ENCODE measurements at regions not wholly inside any gene's neighbourhood (a gene's known extent, or its start where the extent isn't known, plus 50 kb on each side); places are given as distances from the start of the nearest gene placed in this dataset.

DNA sequence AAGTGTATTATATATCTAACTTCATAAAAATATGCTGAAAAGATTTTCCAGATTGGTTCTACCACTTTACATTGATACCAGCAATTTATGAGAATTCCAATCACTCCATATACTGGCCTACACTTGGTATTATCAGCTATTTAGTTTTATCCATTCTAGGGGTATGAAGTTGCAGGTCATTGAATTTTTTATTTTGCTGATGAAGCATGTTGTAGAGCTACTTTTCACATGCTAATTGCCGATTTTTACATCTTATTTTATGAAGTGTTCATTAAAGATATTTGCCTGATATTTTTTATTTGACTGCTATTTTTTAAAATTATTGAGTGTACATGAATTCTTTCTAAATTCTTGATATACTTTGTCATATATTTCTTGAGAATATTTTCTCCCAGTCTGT is 542.1 kb downstream of the ADCYAP1 start:
- intact Hi-C loops (cut with DNase I, micrococcal nuclease): no loop called here
- POLR2A ChIA-PET: no interaction called here
- CTCF ChIA-PET: no interaction called here
- Mint-ChIP-seq H3K27ac (no peak overlapping the region), H3K27me3 (no peaks in the 10 kb centered on the region), H3K4me3 (no peak overlapping the region), H3K36me3 (ENCODE audit: low read depth) (no peaks in the 10 kb centered on the region), H3K4me1 (ENCODE audit: low read depth) (no peaks in the 10 kb centered on the region), H3K9me3 (no peaks in the 10 kb centered on the region)
- no peak overlapping the region for H3K27ac ChIP-seq (ENCODE audit: low read depth in 1 of 2, low read length in 2 of 2)
- TF ChIP-seq, protein P1, sequence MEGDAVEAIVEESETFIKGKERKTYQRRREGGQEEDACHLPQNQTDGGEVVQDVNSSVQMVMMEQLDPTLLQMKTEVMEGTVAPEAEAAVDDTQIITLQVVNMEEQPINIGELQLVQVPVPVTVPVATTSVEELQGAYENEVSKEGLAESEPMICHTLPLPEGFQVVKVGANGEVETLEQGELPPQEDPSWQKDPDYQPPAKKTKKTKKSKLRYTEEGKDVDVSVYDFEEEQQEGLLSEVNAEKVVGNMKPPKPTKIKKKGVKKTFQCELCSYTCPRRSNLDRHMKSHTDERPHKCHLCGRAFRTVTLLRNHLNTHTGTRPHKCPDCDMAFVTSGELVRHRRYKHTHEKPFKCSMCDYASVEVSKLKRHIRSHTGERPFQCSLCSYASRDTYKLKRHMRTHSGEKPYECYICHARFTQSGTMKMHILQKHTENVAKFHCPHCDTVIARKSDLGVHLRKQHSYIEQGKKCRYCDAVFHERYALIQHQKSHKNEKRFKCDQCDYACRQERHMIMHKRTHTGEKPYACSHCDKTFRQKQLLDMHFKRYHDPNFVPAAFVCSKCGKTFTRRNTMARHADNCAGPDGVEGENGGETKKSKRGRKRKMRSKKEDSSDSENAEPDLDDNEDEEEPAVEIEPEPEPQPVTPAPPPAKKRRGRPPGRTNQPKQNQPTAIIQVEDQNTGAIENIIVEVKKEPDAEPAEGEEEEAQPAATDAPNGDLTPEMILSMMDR (IDR thresholded peaks at IDR 0.05): no peak
- DNase-seq (no peak), ATAC-seq (ENCODE audit: poor library complexity) (no peak)
- no peak overlapping the region for H3K4me3 ChIP-seq (ENCODE audit: low read length)
- H3K27me3 ChIP-seq (ENCODE audit: control insufficient read depth in 1 of 2, insufficient read depth in 2 of 2, low read length in 2 of 2): no peaks in the 10 kb centered on the region
- no peaks in the 10 kb centered on the region for H3K4me1 ChIP-seq (ENCODE audit: insufficient read depth, low read length)
- peaks cover 0 to 7% of the 10 kb centered on the region in 2 experiments for H3K9me3 ChIP-seq (ENCODE audit: control insufficient read depth in 1 of 2, insufficient read depth in 1 of 2, low read length in 2 of 2)
- H3K36me3 ChIP-seq (ENCODE audit: insufficient read depth, low read length): no peaks in the 10 kb centered on the region

DNA sequence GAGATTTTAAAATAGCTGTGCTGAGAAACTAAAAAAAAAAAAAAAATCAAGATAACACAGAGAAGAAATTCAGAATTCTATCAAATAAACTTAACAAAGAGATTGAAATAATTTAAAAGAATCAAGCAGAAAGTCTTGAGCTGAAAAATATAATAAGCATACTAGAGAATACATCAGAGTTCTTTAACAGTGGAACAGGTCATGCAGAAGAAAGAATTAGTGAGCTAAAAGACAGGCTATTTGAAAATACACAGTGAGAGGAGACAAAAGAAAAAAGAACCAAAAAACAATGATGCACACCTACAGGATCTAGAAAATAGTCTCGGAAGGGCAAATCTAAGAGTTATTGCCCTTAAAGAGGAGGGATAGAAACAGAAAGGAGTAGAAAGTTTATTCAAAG is 548.1 kb downstream of the ADCYAP1 start:
- H3K4me3 ChIP-seq (ENCODE audit: low read length): no peak overlapping the region
- no peaks in the 10 kb centered on the region for H3K4me1 ChIP-seq (ENCODE audit: insufficient read depth, low read length)
- Mint-ChIP-seq H3K27me3 (no peaks in the 10 kb centered on the region), H3K4me1 (ENCODE audit: low read depth) (no peaks in the 10 kb centered on the region), H3K9me3 (peaks cover 14% of the 10 kb centered on the region), H3K36me3 (ENCODE audit: low read depth) (no peaks in the 10 kb centered on the region), H3K27ac (no peak overlapping the region), H3K4me3 (no peak overlapping the region)
- H3K9me3 ChIP-seq (ENCODE audit: control insufficient read depth in 1 of 2, insufficient read depth in 1 of 2, low read length in 2 of 2): peaks cover 0 to 12% of the 10 kb centered on the region in 2 experiments
- no peaks in the 10 kb centered on the region for H3K27me3 ChIP-seq (ENCODE audit: control insufficient read depth in 1 of 2, insufficient read depth in 2 of 2, low read length in 2 of 2)
- intact Hi-C loops (cut with DNase I, micrococcal nuclease): no loop called here
- POLR2A ChIA-PET: no interaction called here
- H3K36me3 ChIP-seq (ENCODE audit: insufficient read depth, low read length): no peaks in the 10 kb centered on the region
- no peak for DNase-seq
- TF ChIP-seq, protein P1 (IDR thresholded peaks at IDR 0.05): no peak
- H3K27ac ChIP-seq (ENCODE audit: low read depth in 1 of 2, low read length in 2 of 2): no peak overlapping the region
- CTCF ChIA-PET: no interaction called here
- ATAC-seq (ENCODE audit: poor library complexity): no peak

DNA sequence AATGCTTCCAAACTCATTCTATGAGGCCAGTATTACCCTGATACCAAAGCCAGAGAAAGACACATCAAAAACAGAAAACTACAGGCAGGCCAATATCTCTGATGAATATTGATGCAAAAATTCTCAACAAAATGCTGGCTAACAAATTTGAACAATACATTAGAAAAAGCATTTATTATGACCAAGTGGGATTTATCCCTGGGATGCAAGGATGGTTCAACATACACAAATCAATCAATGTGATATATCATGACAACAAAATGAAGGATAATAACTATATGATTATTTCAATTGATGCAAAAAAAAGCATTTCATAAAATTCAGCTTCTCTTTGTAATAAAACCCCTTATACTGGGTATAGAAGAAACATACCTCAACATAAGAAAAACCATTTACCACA is 550.9 kb downstream of the ADCYAP1 start:
- no peak for DNase-seq
- ATAC-seq (ENCODE audit: poor library complexity): no peak
- Mint-ChIP-seq H3K9me3 (peaks cover 14% of the 10 kb centered on the region), H3K27ac (no peak overlapping the region), H3K4me3 (no peak overlapping the region), H3K4me1 (ENCODE audit: low read depth) (no peaks in the 10 kb centered on the region), H3K36me3 (ENCODE audit: low read depth) (no peaks in the 10 kb centered on the region), H3K27me3 (no peaks in the 10 kb centered on the region)
- CTCF ChIA-PET: no interaction called here
- Histone ChIP-seq H3K27ac (ENCODE audit: low read depth in 1 of 2, low read length in 2 of 2) (no peak overlapping the region), H3K9me3 (ENCODE audit: control insufficient read depth in 1 of 2, insufficient read depth in 1 of 2, low read length in 2 of 2) (peaks cover 0 to 8% of the 10 kb centered on the region in 2 experiments), H3K4me1 (ENCODE audit: insufficient read depth, low read length) (no peaks in the 10 kb centered on the region), H3K27me3 (ENCODE audit: control insufficient read depth in 1 of 2, insufficient read depth in 2 of 2, low read length in 2 of 2) (no peaks in the 10 kb centered on the region), H3K36me3 (ENCODE audit: insufficient read depth, low read length) (no peaks in the 10 kb centered on the region), H3K4me3 (ENCODE audit: low read length) (no peak overlapping the region)
- POLR2A ChIA-PET: no interaction called here
- TF ChIP-seq, protein P1 (IDR thresholded peaks at IDR 0.05): no peak
- intact Hi-C loops (cut with DNase I, micrococcal nuclease): no loop called here
